HG03064 (cell line): ENCODE measurements at regions not wholly inside any gene's neighbourhood (a gene's known extent, or its start where the extent isn't known, plus 50 kb on each side); places are given as distances from the start of the nearest gene placed in this dataset.
A peak's percentile ranks its signal among the peaks of the same experiment; 100 is the strongest.
"Not testable (repeated sequence)": the region's sequence is repeated elsewhere in the genome, so short reads cannot be mapped to it uniquely, and the experiment has no call there.

Experiments
- ATAC-seq: cut with Tn5 transposase; IDR thresholded peaks from one replicate; pipeline ENCODE4 v1.9.1; 2021; ENCODE audit warnings: low read depth; ENCODE audit not compliant: unreplicated experiment

GRCh38 chr2:58364098-58364497 lies 123.0 kb upstream of the FANCL start:
- no peak for ATAC-seq

- no peak for ATAC-seq
These were observed 116.9 kb upstream of the FANCL start for GRCh38 chr2:58358026-58358425.

GRCh38 chr2:58357521-58357920 lies 116.4 kb upstream of the FANCL start:
- no peak for ATAC-seq

GRCh38 chr2:58354230-58354629 lies 113.1 kb upstream of the FANCL start:
- ATAC-seq: no peak

- peak; percentile 73 for ATAC-seq
These were observed 109.4 kb upstream of the FANCL start for GRCh38 chr2:58350484-58350883.

GRCh38 chr2:58347810-58348209 lies 106.7 kb upstream of the FANCL start:
- ATAC-seq: no peak

GRCh38 chr2:58341047-58341446 lies 99.9 kb upstream of the FANCL start:
- no peak for ATAC-seq

- no peak for ATAC-seq
These were observed 98.6 kb upstream of the FANCL start for GRCh38 chr2:58339548-58340243.

GRCh38 chr2:58336416-58336815 lies 95.3 kb upstream of the FANCL start:
- ATAC-seq: no peak

GRCh38 chr2:58334414-58334813 lies 93.3 kb upstream of the FANCL start:
- ATAC-seq: no peak

GRCh38 chr2:58325296-58325895 lies 84.3 kb upstream of the FANCL start:
- ATAC-seq: not testable (repeated sequence)

- no peak for ATAC-seq
These were observed 78.4 kb upstream of the FANCL start for GRCh38 chr2:58319481-58319880.

- not testable (repeated sequence) for ATAC-seq
These were observed 77.8 kb upstream of the FANCL start for GRCh38 chr2:58318949-58319348.

- ATAC-seq: no peak
These were observed 72.8 kb upstream of the FANCL start for GRCh38 chr2:58313926-58314325.

GRCh38 chr2:58308435-58308834 lies 67.3 kb upstream of the FANCL start:
- ATAC-seq: no peak

GRCh38 chr2:58304843-58305242 lies 63.7 kb upstream of the FANCL start:
- no peak for ATAC-seq

- ATAC-seq: no peak
These were observed 58.0 kb upstream of the FANCL start for GRCh38 chr2:58299123-58299522.

GRCh38 chr2:58293056-58293455 lies 51.9 kb upstream of the FANCL start:
- ATAC-seq: no peak

GRCh38 chr2:58291726-58292438 lies 50.8 kb upstream of the FANCL start:
- ATAC-seq: no peak
